Gastrocnemius medialis (tissue), 4 donors: ENCODE measurements at regions not wholly inside any gene's neighbourhood (a gene's known extent, or its start where the extent isn't known, plus 50 kb on each side); places are given as distances from the start of the nearest gene placed in this dataset.

Experiments used
- ATAC-seq, 2 donors: fragments of 150-250 bp; one replicate each; pipeline ENCODE4 v1.9.1; 2016
- DNase-seq, 2 donors: peaks; one replicate each; pipeline ENCODE4 v3.0.0-alpha.2; 2019
- H3K27ac ChIP-seq, 4 donors: fragments of 200-600 bp; sonication (generic); 1 replicate in 1 of 4; 2 replicates in 3 of 4; pipeline ENCODE4 v1.5.1; 2016 to 2018; ENCODE audit warnings: mild to moderate bottlenecking in 2 of 4, moderate library complexity in 1 of 4
- H3K27me3 ChIP-seq, 3 donors: fragments of 200-600 bp; sonication (generic) in 2 of 3; 1 replicate in 1 of 3; 2 replicates in 2 of 3; pipeline versions ENCODE4 v1.5.1 to v1.6.0; 2016 to 2019; ENCODE audit warnings: mild to moderate bottlenecking in 1 of 3, moderate library complexity in 1 of 3
- H3K36me3 ChIP-seq, 2 donors: fragments of 200-600 bp; sonication (generic) in 1 of 2; one replicate each; pipeline ENCODE4 v1.5.1; 2017 to 2018
- H3K4me1 ChIP-seq, 2 donors: fragments of 200-600 bp; sonication (generic) in 1 of 2; one replicate each; pipeline ENCODE4 v1.5.1; 2016 to 2017; ENCODE audit warnings: mild to moderate bottlenecking in 2 of 2
- H3K4me3 ChIP-seq, 4 donors: fragments of 200-600 bp; sonication (generic) in 3 of 4; 1 replicate in 1 of 4; 2 replicates in 3 of 4; pipeline ENCODE4 v1.5.1; 2016 to 2019; ENCODE audit warnings: mild to moderate bottlenecking in 2 of 4
- H3K9me3 ChIP-seq, 3 donors: fragments of 200-600 bp; sonication (generic) in 2 of 3; 1 replicate in 1 of 3; 2 replicates in 2 of 3; pipeline ENCODE4 v1.5.1; 2016 to 2019
- POLR2A ChIP-seq, 2 donors: fragments of 450-650 bp; IDR thresholded peaks; one replicate each; pipeline ENCODE4 v1.6.1; 2017; ENCODE audit warnings: antibody characterized with exemption in 2 of 2, mild to moderate bottlenecking in 2 of 2, moderate library complexity in 2 of 2
- in situ Hi-C, 4 donors: fragments of 200-750 bp; cut with MboI; loops; one replicate each; pipeline versions ENCODE4 v1.15.0 to v1.8.0; 2017; ENCODE audit warnings: low sequenced_read_pairs in 4 of 4
- intact Hi-C: fragments of 100-400 bp; cut with DNase I; formaldehyde crosslinking; loops from one replicate; pipeline ENCODE4 v1.15.1; 2023; ENCODE audit warnings: low total_unique reads
- TF ChIP-seq, protein P1 (sequence below), 5 experiments: fragments of 450-650 bp in 3 of 5; fragments of 200-600 bp in 2 of 5; sonication (generic) in 2 of 5; IDR thresholded peaks in 4 of 5; conservative IDR thresholded peaks in 1 of 5; 1 replicate in 4 of 5; 2 replicates in 1 of 5; pipeline ENCODE4 v1.5.1; 2016 to 2019; ENCODE audit warnings: antibody characterized with exemption in 5 of 5, mild to moderate bottlenecking in 3 of 5, moderate library complexity in 3 of 5

DNA sequence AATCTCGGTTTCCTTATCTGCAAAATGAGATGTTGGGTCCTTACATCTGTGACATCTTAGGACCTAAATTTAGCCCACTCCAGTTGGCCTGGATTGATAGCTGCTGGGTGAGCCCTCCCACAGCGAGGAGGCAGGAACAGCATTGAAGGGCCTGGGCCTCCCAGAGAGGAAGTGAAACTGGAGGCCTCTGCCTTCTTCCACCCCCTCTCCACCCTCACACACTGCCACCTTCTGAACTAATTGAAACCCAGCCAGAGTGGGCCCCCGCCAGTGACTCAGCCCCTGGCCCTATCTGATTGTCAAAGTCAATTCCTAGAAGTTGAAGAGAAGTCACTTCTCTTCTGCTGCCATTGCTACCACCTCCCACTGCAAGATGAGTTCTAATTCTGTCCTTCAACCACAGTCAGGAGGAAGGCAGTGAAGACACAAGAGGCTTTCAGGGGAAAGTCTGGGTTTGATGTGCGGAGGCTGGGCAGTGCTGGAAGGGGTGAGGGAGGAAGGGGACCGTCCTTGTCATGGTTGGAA, 55.2 kb upstream of the NEK6 start:
- in situ Hi-C loops, result no loop called here
- no peaks in the 10 kb centered on the region for H3K27me3 ChIP-seq
- no peak overlapping the region for H3K27ac ChIP-seq
- H3K36me3 ChIP-seq, result no peaks in the 10 kb centered on the region
- H3K9me3 ChIP-seq, result no peaks in the 10 kb centered on the region
- H3K4me1 ChIP-seq, result no peaks in the 10 kb centered on the region
- intact Hi-C loops, result no loop called here
- ATAC-seq (peak in 1 of 2 donors; percentile 47), DNase-seq (peak in 1 of 2 donors; percentile 32)
- H3K4me3 ChIP-seq, result no peak overlapping the region
- no peak for TF ChIP-seq POLR2A (IDR thresholded peaks at IDR 0.05)
- TF ChIP-seq, protein P1, sequence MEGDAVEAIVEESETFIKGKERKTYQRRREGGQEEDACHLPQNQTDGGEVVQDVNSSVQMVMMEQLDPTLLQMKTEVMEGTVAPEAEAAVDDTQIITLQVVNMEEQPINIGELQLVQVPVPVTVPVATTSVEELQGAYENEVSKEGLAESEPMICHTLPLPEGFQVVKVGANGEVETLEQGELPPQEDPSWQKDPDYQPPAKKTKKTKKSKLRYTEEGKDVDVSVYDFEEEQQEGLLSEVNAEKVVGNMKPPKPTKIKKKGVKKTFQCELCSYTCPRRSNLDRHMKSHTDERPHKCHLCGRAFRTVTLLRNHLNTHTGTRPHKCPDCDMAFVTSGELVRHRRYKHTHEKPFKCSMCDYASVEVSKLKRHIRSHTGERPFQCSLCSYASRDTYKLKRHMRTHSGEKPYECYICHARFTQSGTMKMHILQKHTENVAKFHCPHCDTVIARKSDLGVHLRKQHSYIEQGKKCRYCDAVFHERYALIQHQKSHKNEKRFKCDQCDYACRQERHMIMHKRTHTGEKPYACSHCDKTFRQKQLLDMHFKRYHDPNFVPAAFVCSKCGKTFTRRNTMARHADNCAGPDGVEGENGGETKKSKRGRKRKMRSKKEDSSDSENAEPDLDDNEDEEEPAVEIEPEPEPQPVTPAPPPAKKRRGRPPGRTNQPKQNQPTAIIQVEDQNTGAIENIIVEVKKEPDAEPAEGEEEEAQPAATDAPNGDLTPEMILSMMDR (IDR thresholded peaks at IDR 0.05 in 4 of 5, conservative IDR thresholded peaks at IDR 0.05 in 1 of 5), result no peak

DNA sequence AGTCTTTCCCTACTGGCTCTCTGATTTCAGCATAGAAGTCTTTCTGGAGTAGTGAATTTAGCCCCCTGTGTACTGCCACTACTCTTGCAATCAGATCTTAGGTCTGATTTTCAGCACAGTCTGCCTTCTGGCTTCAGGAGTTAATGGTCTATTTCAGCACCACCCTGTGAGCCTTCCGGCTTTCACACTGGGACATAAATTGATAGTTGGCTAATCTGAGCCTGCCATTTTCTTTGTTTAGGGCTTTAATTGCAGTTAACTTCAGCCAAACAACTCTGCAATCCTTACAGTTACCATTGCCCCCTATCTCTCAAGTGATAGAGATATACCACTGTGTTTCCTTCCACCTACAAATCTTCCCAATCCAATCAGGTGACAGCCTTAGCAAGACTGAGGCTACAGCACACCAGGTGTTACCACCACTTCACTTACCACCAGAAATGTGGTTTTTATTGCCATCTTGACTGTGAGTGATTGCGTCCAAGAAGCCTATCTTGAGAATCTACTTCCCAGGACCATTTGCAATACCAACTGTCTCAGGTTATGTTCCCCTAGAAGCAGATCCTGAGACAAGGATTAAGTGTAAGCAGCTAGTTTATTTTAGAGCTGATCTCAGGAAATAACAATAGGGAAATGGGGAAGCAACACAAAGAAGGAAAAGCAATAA, 51.9 kb upstream of the NEK6 start:
- Histone ChIP-seq H3K36me3 (no peaks in the 10 kb centered on the region), H3K4me3 (no peak overlapping the region), H3K9me3 (no peaks in the 10 kb centered on the region), H3K27me3 (no peaks in the 10 kb centered on the region), H3K27ac (no peak overlapping the region), H3K4me1 (no peaks in the 10 kb centered on the region)
- TF ChIP-seq POLR2A (IDR thresholded peaks at IDR 0.05), result no peak
- TF ChIP-seq, protein P1 (IDR thresholded peaks at IDR 0.05 in 4 of 5, conservative IDR thresholded peaks at IDR 0.05 in 1 of 5), result no peak
- intact Hi-C loops, result no loop called here
- DNase-seq, result no peak
- no peak for ATAC-seq
- in situ Hi-C loops, result no loop called here

DNA sequence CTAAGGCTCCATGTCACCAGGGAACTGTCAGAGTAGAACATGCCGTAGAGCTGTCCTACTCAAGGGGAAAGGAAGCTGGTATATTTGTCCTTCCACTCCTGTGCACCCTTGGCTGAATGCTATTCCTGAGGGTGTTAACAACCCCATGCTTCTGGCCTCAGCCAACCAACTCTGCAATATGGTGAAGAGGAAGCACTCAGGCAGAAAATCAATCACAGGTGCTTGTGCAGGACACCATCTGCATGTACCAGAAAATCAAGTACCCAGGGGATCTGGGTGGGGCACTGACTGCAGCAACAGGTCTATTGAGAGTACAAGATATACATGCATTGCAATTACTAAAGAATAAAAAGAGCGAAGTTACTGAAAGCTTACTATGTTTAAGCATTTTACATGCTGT, 51.4 kb upstream of the NEK6 start:
- DNase-seq, result no peak

More for the DNA sequence above, 51.4 kb upstream of the NEK6 start:
- Histone ChIP-seq H3K36me3 (no peaks in the 10 kb centered on the region), H3K4me1 (no peaks in the 10 kb centered on the region), H3K27ac (no peak overlapping the region), H3K9me3 (no peaks in the 10 kb centered on the region), H3K27me3 (no peaks in the 10 kb centered on the region), H3K4me3 (no peak overlapping the region)
- in situ Hi-C loops, result no loop called here
- intact Hi-C loops, result no loop called here
- no peak for ATAC-seq
- TF ChIP-seq, protein P1 (IDR thresholded peaks at IDR 0.05 in 4 of 5, conservative IDR thresholded peaks at IDR 0.05 in 1 of 5), result no peak
- no peak for TF ChIP-seq POLR2A (IDR thresholded peaks at IDR 0.05)
